Common myeloid progenitor, CD34-positive (primary cell): ENCODE measurements at regions not wholly inside any gene's neighbourhood (a gene's known extent, or its start where the extent isn't known, plus 50 kb on each side); places are given as distances from the start of the nearest gene placed in this dataset.

Experiments used
- CTCF ChIA-PET: fragments of 350-600 bp; sonication (Branson Sonifier 250); formaldehyde crosslinking; loops from one replicate; lab custom pipeline; 2021; ENCODE audit warnings: antibody characterized with exemption; lab: Charles Lee
- POLR2A ChIA-PET: fragments of 350-600 bp; sonication (Branson Sonifier 250); formaldehyde crosslinking; loops from one replicate; lab custom pipeline; 2021; ENCODE audit warnings: antibody characterized with exemption; lab: Charles Lee
- DNase-seq, 3 donors: peaks; one replicate each; pipeline versions ENCODE4 v3.0.0 to v3.0.0-alpha.2; 2013
- H3K27ac ChIP-seq, 2 experiments: 1 replicate in 1 of 2; 2 replicates in 1 of 2; pipeline ENCODE4 v1.7.0; 2013; ENCODE audit warnings: inconsistent platforms in 2 of 2, low read length in 2 of 2, mild to moderate bottlenecking in 2 of 2, low read depth in 1 of 2, moderate library complexity in 1 of 2; ENCODE audit not compliant: severe bottlenecking in 2 of 2, insufficient read depth in 1 of 2, poor library complexity in 1 of 2
- H3K27me3 ChIP-seq, 5 experiments: replicated peaks in 2 of 5; 1 replicate in 3 of 5; 2 replicates in 2 of 5; pipeline versions ENCODE4 v1.6.1 to v1.7.0; 2013; ENCODE audit warnings: low read length in 4 of 5, mild to moderate bottlenecking in 2 of 5, moderate library complexity in 2 of 5, inconsistent platforms in 1 of 5; ENCODE audit not compliant: insufficient read depth in 5 of 5, control insufficient read depth in 4 of 5
- H3K36me3 ChIP-seq, 4 experiments: 1 replicate in 2 of 4; 2 replicates in 2 of 4; pipeline versions ENCODE4 v1.6.1 to v1.7.0; 2013; ENCODE audit warnings: low read length in 3 of 4, control low read depth in 1 of 4, mild to moderate bottlenecking in 1 of 4; ENCODE audit not compliant: control insufficient read depth in 4 of 4, insufficient read depth in 4 of 4
- H3K4me1 ChIP-seq, 4 experiments: 1 replicate in 3 of 4; 2 replicates in 1 of 4; pipeline versions ENCODE4 v1.6.1 to v1.7.1; 2013; ENCODE audit warnings: low read length in 3 of 4, mild to moderate bottlenecking in 3 of 4, control low read depth in 1 of 4, inconsistent platforms in 1 of 4, moderate library complexity in 1 of 4; ENCODE audit not compliant: control insufficient read depth in 4 of 4, insufficient read depth in 4 of 4; ENCODE audit errors: control extremely low read depth in 1 of 4
- H3K4me3 ChIP-seq, 7 experiments: 1 replicate in 4 of 7; 2 replicates in 3 of 7; pipeline versions ENCODE4 v1.5.1 to v1.7.0; 2013; ENCODE audit warnings: mild to moderate bottlenecking in 7 of 7, low read length in 6 of 7, moderate library complexity in 6 of 7, inconsistent platforms in 2 of 7, low read depth in 2 of 7, control low read depth in 1 of 7; ENCODE audit not compliant: insufficient read depth in 4 of 7, control insufficient read depth in 1 of 7; ENCODE audit errors: extremely low read depth in 1 of 7
- H3K9me3 ChIP-seq, 5 experiments: 1 replicate in 4 of 5; 2 replicates in 1 of 5; pipeline versions ENCODE4 v1.6.1 to v1.7.1; 2013; ENCODE audit warnings: low read length in 4 of 5, mild to moderate bottlenecking in 2 of 5, inconsistent platforms in 1 of 5, low read depth in 1 of 5, moderate library complexity in 1 of 5; ENCODE audit not compliant: control insufficient read depth in 4 of 5, insufficient read depth in 2 of 5; ENCODE audit errors: control extremely low read depth in 1 of 5
- WGBS: methylation state at CpG from one replicate; pipeline ENCODE4 v1.1.5; 2013; ENCODE audit not compliant: insufficient coverage; 5-methylcytosine and 5-hydroxymethylcytosine counted together

- no peak overlapping the region for H3K27ac ChIP-seq
- ChIA-PET CTCF (no interaction called here), POLR2A (no interaction called here)
- peaks cover 0 to 3% (median 0%) of the 10 kb centered on the region in 5 experiments for H3K9me3 ChIP-seq
- no peak overlapping the region for H3K4me3 ChIP-seq
- no peaks in the 10 kb centered on the region for H3K36me3 ChIP-seq
- H3K27me3 ChIP-seq: peaks cover 0 to 3% (median 0%) of the 10 kb centered on the region in 5 experiments
- no peaks in the 10 kb centered on the region for H3K4me1 ChIP-seq
- DNase-seq: no peak
These were observed 214.2 kb downstream of the ZNF674 start for GRCh38 chrX:46330981-46331380.

GRCh38 chrX:46330513-46330912, 214.7 kb downstream of the ZNF674 start:
- POLR2A ChIA-PET: no interaction called here
- Histone ChIP-seq H3K9me3 (peaks cover 0 to 3% (median 0%) of the 10 kb centered on the region in 5 experiments), H3K4me1 (no peaks in the 10 kb centered on the region), H3K27ac (no peak overlapping the region), H3K27me3 (peaks cover 0 to 3% (median 0%) of the 10 kb centered on the region in 5 experiments), H3K4me3 (no peak overlapping the region), H3K36me3 (no peaks in the 10 kb centered on the region)
- DNase-seq: no peak
- 63% methylated on average over 1 of the region's 2 CpGs for WGBS
- CTCF ChIA-PET: no interaction called here

- Histone ChIP-seq H3K9me3 (peaks cover 0 to 3% (median 0%) of the 10 kb centered on the region in 5 experiments), H3K27me3 (peaks cover 0 to 7% (median 0%) of the 10 kb centered on the region in 5 experiments), H3K4me3 (no peak overlapping the region), H3K36me3 (no peaks in the 10 kb centered on the region), H3K27ac (no peak overlapping the region), H3K4me1 (no peaks in the 10 kb centered on the region)
- no peak for DNase-seq
- 67% methylated on average over 1 of the region's 1 CpG for WGBS
- ChIA-PET POLR2A (interaction anchor here (0.6 kb wide), 1 partner anchor 934 kb away, joined by 4 read pairs; no protein-coding TSS in a partner anchor), CTCF (no interaction called here)
These were observed 217.1 kb downstream of the ZNF674 start for GRCh38 chrX:46328133-46328532.

- Histone ChIP-seq H3K27ac (no peak overlapping the region), H3K27me3 (peaks cover 0 to 7% (median 0%) of the 10 kb centered on the region in 5 experiments), H3K36me3 (no peaks in the 10 kb centered on the region), H3K4me1 (no peaks in the 10 kb centered on the region), H3K9me3 (peaks cover 0 to 3% (median 0%) of the 10 kb centered on the region in 5 experiments), H3K4me3 (no peak overlapping the region)
- CTCF ChIA-PET: no interaction called here
- POLR2A ChIA-PET: no interaction called here
- WGBS: 57% methylated on average over 6 of the region's 7 CpGs
- no peak for DNase-seq
These were observed 217.6 kb downstream of the ZNF674 start for GRCh38 chrX:46327566-46328115.

GRCh38 chrX:46326161-46326560, 219.1 kb downstream of the ZNF674 start:
- Histone ChIP-seq H3K4me1 (peaks cover 0 to 5% (median 0%) of the 10 kb centered on the region in 4 experiments), H3K4me3 (no peak overlapping the region), H3K9me3 (peaks cover 0 to 3% (median 0%) of the 10 kb centered on the region in 5 experiments), H3K36me3 (no peaks in the 10 kb centered on the region), H3K27me3 (peaks cover 0 to 7% (median 0%) of the 10 kb centered on the region in 5 experiments), H3K27ac (no peak overlapping the region)
- DNase-seq: no peak
- ChIA-PET POLR2A (no interaction called here), CTCF (no interaction called here)
- WGBS: 53% methylated on average over 1 of the region's 3 CpGs

GRCh38 chrX:46325312-46325877, 219.8 kb downstream of the ZNF674 start:
- WGBS: 50% methylated on average over 3 of the region's 5 CpGs
- Histone ChIP-seq H3K27me3 (peaks cover 0 to 7% (median 0%) of the 10 kb centered on the region in 5 experiments), H3K4me1 (peaks cover 0 to 5% (median 0%) of the 10 kb centered on the region in 4 experiments), H3K4me3 (no peak overlapping the region), H3K36me3 (no peaks in the 10 kb centered on the region), H3K9me3 (peaks cover 0 to 3% (median 0%) of the 10 kb centered on the region in 5 experiments), H3K27ac (no peak overlapping the region)
- ChIA-PET POLR2A (no interaction called here), CTCF (no interaction called here)
- DNase-seq: no peak

GRCh38 chrX:46324166-46324565, 221.1 kb downstream of the ZNF674 start:
- H3K4me1 ChIP-seq: peaks cover 0 to 5% (median 0%) of the 10 kb centered on the region in 4 experiments
- no peak overlapping the region for H3K4me3 ChIP-seq
- no peaks in the 10 kb centered on the region for H3K36me3 ChIP-seq
- POLR2A ChIA-PET: no interaction called here
- 93% methylated on average over 3 of the region's 3 CpGs for WGBS
- peaks cover 0 to 7% (median 0%) of the 10 kb centered on the region in 5 experiments for H3K27me3 ChIP-seq
- CTCF ChIA-PET: no interaction called here
- no peak overlapping the region for H3K27ac ChIP-seq
- no peak for DNase-seq
- no peaks in the 10 kb centered on the region for H3K9me3 ChIP-seq
